Pancreas (tissue), 10 donors: ENCODE measurements at regions not wholly inside any gene's neighbourhood (a gene's known extent, or its start where the extent isn't known, plus 50 kb on each side); places are given as distances from the start of the nearest gene placed in this dataset.
"Not testable (repeated sequence)": the region's sequence is repeated elsewhere in the genome, so short reads cannot be mapped to it uniquely, and the experiment has no call there.

Experiments used
- ATAC-seq, 4 donors: fragments of 200-7000 bp; cut with Tn5 transposase; one replicate each; pipeline versions ENCODE4 v1.8.0 to v1.9.1; 2020; ENCODE audit warnings: mild to moderate bottlenecking in 4 of 4, moderate library complexity in 4 of 4
- DNase-seq, 6 donors: peaks; one replicate each; pipeline ENCODE4 v3.0.0-alpha.2; 2020
- FAIRE-seq: peaks from 2 replicates; lab custom pipeline; 2012; peaks lifted over from hg19 to GRCh38; lab: Jason Lieb, UNC
- H3K27ac ChIP-seq, 4 donors: fragments of 200-600 bp; sonication (generic); 1 replicate in 3 of 4; 2 replicates in 1 of 4; pipeline versions ENCODE4 v1.5.0 to v1.8.0; 2020
- H3K27me3 ChIP-seq, 4 donors: fragments of 200-600 bp; one replicate each; pipeline ENCODE4 v1.8.0; 2021
- H3K36me3 ChIP-seq, 3 donors: fragments of 200-600 bp; sonication (generic) in 1 of 3; one replicate each; pipeline versions ENCODE4 v1.5.0 to v1.8.0; 2020 to 2021
- H3K4me1 ChIP-seq, 3 donors: fragments of 200-600 bp; one replicate each; pipeline ENCODE4 v1.8.0; 2021
- H3K4me3 ChIP-seq, 4 donors: fragments of 200-600 bp; sonication (generic) in 2 of 4; one replicate each; pipeline versions ENCODE4 v1.5.0 to v1.8.0; 2020 to 2021
- H3K9me3 ChIP-seq, 4 donors: fragments of 200-600 bp; one replicate each; pipeline ENCODE4 v1.8.0; 2021
- WGBS, 2 donors: extraction: QIAGEN DNeasy Blood & Tissue Kit; methylation state at CpG; one replicate each; pipeline ENCODE4 v1.1.7; 2013; 5-methylcytosine and 5-hydroxymethylcytosine counted together
- intact Hi-C, 3 donors: fragments of 100-400 bp; cut with DNase I; formaldehyde crosslinking; loops; one replicate each; pipeline versions ENCODE4 v1.11.1 to v1.14.2; 2022
- donor health status: healthy with polysubstance abuse.
- donor health status: DM: no; HTN: no; CAD: no; lungs with moderate emphysema.
- donor health status: DM: no; HTN: no; CAD: no.
- donor health status: control.
- donor health status: control.
- donor health status: Bipolar disorder and iron deficiency.
- donor health status: DM: yes; HTN: yes; CAD: no.
- donor health status: DM: no; HTN: no; CAD: no.
- donor health status: DM: no; HTN: no; CAD: no.
- donor health status: DM: yes; HTN: yes; CAD: no.

- H3K9me3 ChIP-seq, intact Hi-C loops, H3K4me3 ChIP-seq, H3K36me3 ChIP-seq, H3K27ac ChIP-seq, H3K4me1 ChIP-seq, FAIRE-seq, H3K27me3 ChIP-seq: not testable (repeated sequence)
- peak in 1 of 6 donors; percentile 1 for DNase-seq
- 47 to 54% methylated on average over 5 of the region's 7 CpGs for WGBS, 2 donors
- ATAC-seq = peak in 1 of 4 donors; percentile 28
These were observed 325.7 kb downstream of the CACNA1B start for GRCh38 chr9:138203304-138203703.

GRCh38 chr9:138203872-138204271 lies 326.3 kb downstream of the CACNA1B start:
- H3K4me1 ChIP-seq, FAIRE-seq, H3K27ac ChIP-seq, H3K4me3 ChIP-seq, H3K36me3 ChIP-seq, intact Hi-C loops, H3K9me3 ChIP-seq, DNase-seq, H3K27me3 ChIP-seq: not testable (repeated sequence)
- 63 to 66% methylated on average over 8 of the region's 9 CpGs for WGBS, 2 donors
- ATAC-seq = peak in 1 of 4 donors; percentile 22

- FAIRE-seq, H3K4me3 ChIP-seq, H3K27ac ChIP-seq, ATAC-seq, DNase-seq, H3K4me1 ChIP-seq, H3K27me3 ChIP-seq, intact Hi-C loops, H3K36me3 ChIP-seq, H3K9me3 ChIP-seq: not testable (repeated sequence)
- 25 to 42% methylated on average over 3 to 4 of the region's 4 CpGs for WGBS, 2 donors
These were observed 328.5 kb downstream of the CACNA1B start for GRCh38 chr9:138206108-138206507.

GRCh38 chr9:138207300-138208179 lies 330.0 kb downstream of the CACNA1B start:
- H3K4me1 ChIP-seq, H3K9me3 ChIP-seq, H3K4me3 ChIP-seq, H3K27me3 ChIP-seq, H3K27ac ChIP-seq, intact Hi-C loops, H3K36me3 ChIP-seq, DNase-seq, ATAC-seq, FAIRE-seq: not testable (repeated sequence)
- 69 to 81% methylated on average over 17 to 18 of the region's 19 CpGs for WGBS, 2 donors

- ATAC-seq, H3K36me3 ChIP-seq, H3K27me3 ChIP-seq, intact Hi-C loops, H3K4me3 ChIP-seq, H3K27ac ChIP-seq, H3K9me3 ChIP-seq, DNase-seq, FAIRE-seq, H3K4me1 ChIP-seq: not testable (repeated sequence)
- 50 to 64% methylated on average over 3 to 4 of the region's 8 CpGs for WGBS, 2 donors
These were observed 331.6 kb downstream of the CACNA1B start for GRCh38 chr9:138209071-138209644.

- WGBS, 2 donors = 46 to 72% methylated on average over 5 to 6 of the region's 7 CpGs
- H3K36me3 ChIP-seq, intact Hi-C loops, H3K4me3 ChIP-seq, H3K9me3 ChIP-seq, FAIRE-seq, H3K27me3 ChIP-seq, H3K27ac ChIP-seq, H3K4me1 ChIP-seq, DNase-seq: not testable (repeated sequence)
- peak; percentile 63 to 92 (median 87) for ATAC-seq
These were observed 332.9 kb downstream of the CACNA1B start for GRCh38 chr9:138210388-138210986.

GRCh38 chr9:138211070-138211469 lies 333.5 kb downstream of the CACNA1B start:
- ATAC-seq, H3K36me3 ChIP-seq, intact Hi-C loops, DNase-seq, H3K4me1 ChIP-seq, H3K4me3 ChIP-seq, H3K27ac ChIP-seq, FAIRE-seq, H3K9me3 ChIP-seq, H3K27me3 ChIP-seq: not testable (repeated sequence)
- 27 to 36% methylated on average over 1 of the region's 4 CpGs for WGBS, 2 donors

GRCh38 chr9:138211544-138212219 lies 334.1 kb downstream of the CACNA1B start:
- ATAC-seq, H3K36me3 ChIP-seq, FAIRE-seq, H3K27ac ChIP-seq, H3K4me3 ChIP-seq, H3K4me1 ChIP-seq, H3K9me3 ChIP-seq, DNase-seq, intact Hi-C loops, H3K27me3 ChIP-seq: not testable (repeated sequence)
- WGBS, 2 donors = 45 to 46% methylated on average over 7 of the region's 7 CpGs

GRCh38 chr9:138212811-138213210 lies 335.2 kb downstream of the CACNA1B start:
- H3K36me3 ChIP-seq, ATAC-seq: not testable (repeated sequence)

GRCh38 chr9:138213748-138214147 lies 336.2 kb downstream of the CACNA1B start:
- H3K27me3 ChIP-seq, H3K27ac ChIP-seq, H3K9me3 ChIP-seq, intact Hi-C loops, H3K36me3 ChIP-seq, H3K4me3 ChIP-seq, DNase-seq, FAIRE-seq, H3K4me1 ChIP-seq: not testable (repeated sequence)
- 55 to 60% methylated on average over 3 to 4 of the region's 6 CpGs for WGBS, 2 donors
- peak in 2 of 4 donors; percentile 44 to 62 for ATAC-seq

More at GRCh38 chr9:138212811-138213210, 335.2 kb downstream of the CACNA1B start:
- FAIRE-seq, intact Hi-C loops, DNase-seq, H3K9me3 ChIP-seq, H3K4me3 ChIP-seq, H3K27me3 ChIP-seq, H3K27ac ChIP-seq, H3K4me1 ChIP-seq: not testable (repeated sequence)
- 89 to 90% methylated on average over 1 of the region's 3 CpGs for WGBS, 2 donors

- H3K27me3 ChIP-seq, H3K36me3 ChIP-seq, H3K27ac ChIP-seq, H3K4me1 ChIP-seq, ATAC-seq, H3K4me3 ChIP-seq, FAIRE-seq, DNase-seq, intact Hi-C loops, H3K9me3 ChIP-seq: not testable (repeated sequence)
- 61 to 95% methylated on average over 5 to 8 of the region's 8 CpGs for WGBS, 2 donors
These were observed 337.0 kb downstream of the CACNA1B start for GRCh38 chr9:138214548-138214947.
